CD14-positive monocyte (primary cell): ENCODE measurements at regions not wholly inside any gene's neighbourhood (a gene's known extent, or its start where the extent isn't known, plus 50 kb on each side); places are given as distances from the start of the nearest gene placed in this dataset.

Source experiments
- DNase-seq, 3 donors: peaks; one replicate each; pipeline ENCODE4 v3.0.0-alpha.2; 2011 to 2022
- H2AFZ ChIP-seq: 2 replicates; pipeline ENCODE4 v1.6.0; 2012; ENCODE audit warnings: mild to moderate bottlenecking, low read depth, low read length, inconsistent platforms; ENCODE audit not compliant: insufficient read depth, poor library complexity, severe bottlenecking
- H3K27ac ChIP-seq, 2 donors: 1 replicate in 1 of 2; 2 replicates in 1 of 2; pipeline ENCODE4 v1.5.1; 2012 to 2013; ENCODE audit warnings: low read length in 2 of 2, control low read depth in 1 of 2, inconsistent platforms in 1 of 2, low read depth in 1 of 2, mild to moderate bottlenecking in 1 of 2
- H3K27me3 ChIP-seq, 2 donors: one replicate each; pipeline versions ENCODE4 v1.6.0 to v1.6.1; 2011 to 2013; ENCODE audit warnings: low read length in 2 of 2; ENCODE audit not compliant: control insufficient read depth in 2 of 2, insufficient read depth in 2 of 2
- H3K36me3 ChIP-seq, 2 donors: replicated peaks in 1 of 2; 1 replicate in 1 of 2; 2 replicates in 1 of 2; pipeline versions ENCODE4 v1.5.1 to v1.6.1; 2012 to 2013; ENCODE audit warnings: low read length in 2 of 2, control low read depth in 1 of 2, inconsistent platforms in 1 of 2, mild to moderate bottlenecking in 1 of 2; ENCODE audit not compliant: insufficient read depth in 2 of 2, control insufficient read depth in 1 of 2
- H3K4me1 ChIP-seq, 2 donors: 1 replicate in 1 of 2; 2 replicates in 1 of 2; pipeline versions ENCODE4 v1.5.1 to v1.6.1; 2012 to 2013; ENCODE audit warnings: low read length in 2 of 2, control low read depth in 1 of 2, inconsistent platforms in 1 of 2, mild to moderate bottlenecking in 1 of 2, moderate library complexity in 1 of 2; ENCODE audit not compliant: insufficient read depth in 2 of 2, control insufficient read depth in 1 of 2
- H3K4me2 ChIP-seq: replicated peaks from 2 replicates; pipeline ENCODE3; 2012; ENCODE audit warnings: low read length, moderate library complexity, mild to moderate bottlenecking; ENCODE audit not compliant: poor library complexity, severe bottlenecking; ENCODE audit errors: extremely low read depth
- H3K4me3 ChIP-seq, 3 experiments: fragments of 200-600 bp in 1 of 3; sonication (generic) in 1 of 3; replicated peaks in 1 of 3; 1 replicate in 2 of 3; 2 replicates in 1 of 3; pipeline ENCODE4 v1.5.1; 2011 to 2013; ENCODE audit warnings: low read length in 3 of 3, mild to moderate bottlenecking in 3 of 3, control low read depth in 2 of 3, low read depth in 2 of 3, inconsistent platforms in 1 of 3, moderate library complexity in 1 of 3
- H3K79me2 ChIP-seq: 2 replicates; pipeline ENCODE4 v1.6.0; 2012; ENCODE audit warnings: mild to moderate bottlenecking, control low read depth, inconsistent platforms, low read length, moderate library complexity; ENCODE audit not compliant: insufficient read depth
- H3K9ac ChIP-seq: 2 replicates; pipeline ENCODE4 v1.6.0; 2017; ENCODE audit warnings: low read length, mild to moderate bottlenecking; ENCODE audit not compliant: insufficient read depth, poor library complexity, severe bottlenecking
- H3K9me3 ChIP-seq, 2 donors: replicated peaks in 1 of 2; 1 replicate in 1 of 2; 2 replicates in 1 of 2; pipeline versions ENCODE4 v1.5.1 to v1.6.1; 2012 to 2013; ENCODE audit warnings: low read length in 2 of 2, control low read depth in 1 of 2; ENCODE audit not compliant: control insufficient read depth in 1 of 2, insufficient read depth in 1 of 2
- H4K20me1 ChIP-seq: 2 replicates; pipeline ENCODE4 v1.6.0; 2012; ENCODE audit warnings: mild to moderate bottlenecking, low read length, control low read depth, moderate library complexity; ENCODE audit not compliant: insufficient read depth
- H3K27ac Mint-ChIP-seq, 7 donors: one replicate each; pipeline ENCODE4 v1.8.0; 2020; ENCODE audit warnings: mild to moderate bottlenecking in 7 of 7, mixed read lengths in 7 of 7, moderate library complexity in 6 of 7, inconsistent platforms in 2 of 7
- H3K27me3 Mint-ChIP-seq, 3 donors: one replicate each; pipeline ENCODE4 v1.8.0; 2021 to 2022; ENCODE audit warnings: low read depth in 3 of 3, mild to moderate bottlenecking in 3 of 3, mixed read lengths in 3 of 3, moderate library complexity in 3 of 3, inconsistent platforms in 1 of 3
- H3K36me3 Mint-ChIP-seq, 2 donors: one replicate each; pipeline ENCODE4 v1.8.0; 2020; ENCODE audit warnings: mixed read lengths in 2 of 2, inconsistent platforms in 1 of 2, mild to moderate bottlenecking in 1 of 2
- H3K4me1 Mint-ChIP-seq: one replicate; pipeline ENCODE4 v1.8.0; 2020; ENCODE audit warnings: mild to moderate bottlenecking, mixed read lengths
- H3K4me3 Mint-ChIP-seq, 2 donors: one replicate each; pipeline ENCODE4 v1.8.0; 2020; ENCODE audit warnings: mild to moderate bottlenecking in 2 of 2, mixed read lengths in 2 of 2, moderate library complexity in 1 of 2
- H3K9me3 Mint-ChIP-seq, 7 donors: one replicate each; pipeline ENCODE4 v1.8.0; 2020 to 2022; ENCODE audit warnings: mixed read lengths in 7 of 7, mild to moderate bottlenecking in 6 of 7, moderate library complexity in 6 of 7, inconsistent platforms in 2 of 7
- WGBS: methylation state at CpG from one replicate; pipeline ENCODE4 v1.1.5; 2013; ENCODE audit warnings: missing lambda C conversion rate; ENCODE audit not compliant: insufficient coverage; 5-methylcytosine and 5-hydroxymethylcytosine counted together
- intact Hi-C, 2 donors: fragments of 100-400 bp; cut with micrococcal nuclease; formaldehyde crosslinking; loops; one replicate each; pipeline versions ENCODE4 v1.15.0 to v1.15.1; 2023
- TF ChIP-seq, protein P1 (sequence below): fragments of 200-600 bp; IDR thresholded peaks from one replicate; pipeline ENCODE4 v1.8.0; 2022; ENCODE audit warnings: antibody characterized with exemption, mild to moderate bottlenecking

DNA sequence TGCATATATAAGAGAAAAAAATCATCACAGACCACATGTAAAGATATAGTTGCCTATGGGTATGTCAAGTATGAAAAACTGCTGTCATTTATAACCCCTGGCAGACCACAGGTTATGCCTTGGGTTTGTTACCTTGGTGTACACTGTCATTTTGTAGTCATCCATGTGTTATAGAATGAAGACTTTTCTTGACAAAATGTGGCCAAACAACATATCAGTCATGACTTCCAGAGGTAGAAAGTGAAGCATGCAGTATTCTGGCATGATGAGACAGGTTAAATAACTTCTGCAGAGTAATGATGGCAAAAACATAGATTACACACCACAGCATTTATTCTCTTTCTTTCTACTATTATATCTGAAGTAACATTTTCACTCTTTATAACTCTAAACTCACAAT is 74.9 kb upstream of the NEUROD1 start:
- Mint-ChIP-seq H3K9me3 (peaks cover 0 to 5% (median 0%) of the 10 kb centered on the region in 7 donors), H3K36me3 (no peaks in the 10 kb centered on the region), H3K27ac (no peak overlapping the region), H3K4me3 (no peak overlapping the region), H3K4me1 (no peaks in the 10 kb centered on the region), H3K27me3 (peaks cover 0 to 2% (median 0%) of the 10 kb centered on the region in 3 donors)
- Histone ChIP-seq H3K4me2 (no peak overlapping the region), H3K79me2 (no peaks in the 10 kb centered on the region), H3K9me3 (no peaks in the 10 kb centered on the region), H3K4me1 (no peaks in the 10 kb centered on the region), H3K27me3 (no peaks in the 10 kb centered on the region), H3K27ac (no peak overlapping the region), H3K9ac (no peak overlapping the region), H2AFZ (no peak overlapping the region), H3K36me3 (no peaks in the 10 kb centered on the region), H4K20me1 (no peaks in the 10 kb centered on the region), H3K4me3 (no peak overlapping the region)
- intact Hi-C loops, result no loop called here
- TF ChIP-seq, protein P1, sequence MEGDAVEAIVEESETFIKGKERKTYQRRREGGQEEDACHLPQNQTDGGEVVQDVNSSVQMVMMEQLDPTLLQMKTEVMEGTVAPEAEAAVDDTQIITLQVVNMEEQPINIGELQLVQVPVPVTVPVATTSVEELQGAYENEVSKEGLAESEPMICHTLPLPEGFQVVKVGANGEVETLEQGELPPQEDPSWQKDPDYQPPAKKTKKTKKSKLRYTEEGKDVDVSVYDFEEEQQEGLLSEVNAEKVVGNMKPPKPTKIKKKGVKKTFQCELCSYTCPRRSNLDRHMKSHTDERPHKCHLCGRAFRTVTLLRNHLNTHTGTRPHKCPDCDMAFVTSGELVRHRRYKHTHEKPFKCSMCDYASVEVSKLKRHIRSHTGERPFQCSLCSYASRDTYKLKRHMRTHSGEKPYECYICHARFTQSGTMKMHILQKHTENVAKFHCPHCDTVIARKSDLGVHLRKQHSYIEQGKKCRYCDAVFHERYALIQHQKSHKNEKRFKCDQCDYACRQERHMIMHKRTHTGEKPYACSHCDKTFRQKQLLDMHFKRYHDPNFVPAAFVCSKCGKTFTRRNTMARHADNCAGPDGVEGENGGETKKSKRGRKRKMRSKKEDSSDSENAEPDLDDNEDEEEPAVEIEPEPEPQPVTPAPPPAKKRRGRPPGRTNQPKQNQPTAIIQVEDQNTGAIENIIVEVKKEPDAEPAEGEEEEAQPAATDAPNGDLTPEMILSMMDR, result no peak
- DNase-seq, result no peak

DNA sequence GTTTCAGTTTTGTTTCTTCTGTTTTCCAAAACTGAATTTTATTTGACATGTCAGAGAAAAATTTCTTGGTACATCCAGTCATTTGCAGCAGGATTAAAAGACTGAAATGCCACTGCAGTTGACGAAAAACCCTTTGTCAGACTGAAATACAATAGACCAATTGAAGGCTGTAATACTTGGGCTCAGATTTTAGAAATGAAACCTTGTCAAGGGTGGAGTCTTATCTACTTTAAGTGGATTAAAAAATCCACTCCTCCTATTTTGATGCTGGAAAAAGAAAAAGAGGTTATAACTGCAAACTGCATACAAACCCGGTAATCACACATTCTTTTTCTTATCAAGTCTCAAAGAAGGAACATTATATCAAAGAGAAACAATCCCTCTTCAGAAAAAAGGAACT is 80.2 kb upstream of the NEUROD1 start:
- H3K4me1 ChIP-seq, result no peaks in the 10 kb centered on the region
- H3K36me3 ChIP-seq, result no peaks in the 10 kb centered on the region
- no peak for DNase-seq
- H3K9me3 ChIP-seq, result no peaks in the 10 kb centered on the region
- intact Hi-C loops, result no loop called here
- H4K20me1 ChIP-seq, result no peaks in the 10 kb centered on the region
- Mint-ChIP-seq H3K9me3 (peaks cover 0 to 2% (median 0%) of the 10 kb centered on the region in 7 donors), H3K4me1 (no peaks in the 10 kb centered on the region), H3K36me3 (no peaks in the 10 kb centered on the region), H3K27ac (no peak overlapping the region), H3K27me3 (no peaks in the 10 kb centered on the region), H3K4me3 (no peak overlapping the region)
- H3K4me2 ChIP-seq, result no peak overlapping the region
- no CpG with 5 or more reads among the region's 2 CpGs for WGBS
- H3K27me3 ChIP-seq, result no peaks in the 10 kb centered on the region
- H3K79me2 ChIP-seq, result no peaks in the 10 kb centered on the region
- H3K9ac ChIP-seq, result no peak overlapping the region
- no peak overlapping the region for H2AFZ ChIP-seq
- TF ChIP-seq, protein P1, result no peak
- H3K27ac ChIP-seq, result no peak overlapping the region
- no peak overlapping the region for H3K4me3 ChIP-seq
